ENCODE measurements at regions not wholly inside any gene's neighbourhood (a gene's known extent, or its start where the extent isn't known, plus 50 kb on each side); places are given as distances from the start of the nearest gene placed in this dataset.
"Not testable (repeated sequence)": the region's sequence is repeated elsewhere in the genome, so short reads cannot be mapped to it uniquely, and the experiment has no call there.

DNA sequence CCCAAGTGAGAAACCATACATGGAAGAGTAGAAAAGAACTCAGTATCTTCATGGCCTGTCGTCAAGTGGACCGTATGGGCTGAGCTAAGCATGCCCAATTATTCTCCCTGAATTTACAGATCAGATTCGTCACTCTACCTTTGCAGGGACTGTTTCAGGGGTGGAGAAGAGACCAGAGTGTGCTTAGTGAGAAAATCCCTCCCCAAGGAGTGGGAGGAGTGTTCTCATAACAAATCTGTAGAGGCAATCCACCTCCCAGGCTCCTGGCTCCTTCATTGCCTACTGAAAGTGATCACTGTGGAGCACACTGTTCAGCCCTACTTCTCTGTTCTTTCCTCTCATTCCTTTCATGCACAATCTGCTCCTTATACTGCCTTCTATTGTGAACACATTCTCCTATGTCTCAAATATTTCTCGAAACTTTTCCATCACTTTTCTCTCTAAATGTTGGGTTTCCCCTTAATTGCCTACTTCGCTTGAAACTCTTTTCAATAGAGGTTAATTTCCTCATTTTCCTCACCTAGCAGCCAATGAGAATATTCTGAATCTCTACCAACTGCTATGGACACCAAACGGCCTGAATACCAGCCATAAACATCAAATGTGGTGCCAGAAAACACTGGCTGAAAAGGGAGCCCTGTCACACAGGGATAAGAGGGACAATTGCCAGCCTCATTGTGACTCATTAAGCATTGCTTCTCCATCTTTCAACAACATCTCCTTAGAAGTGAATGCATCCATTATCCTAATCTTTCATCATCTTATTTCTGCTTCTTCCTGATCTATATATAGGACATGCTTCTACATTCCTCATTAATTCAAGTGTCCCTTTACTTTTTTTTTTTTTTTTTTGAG, 398.3 kb downstream of the UTRN start:
- no peak for DNase-seq (ENCODE audit: low read depth)

DNA sequence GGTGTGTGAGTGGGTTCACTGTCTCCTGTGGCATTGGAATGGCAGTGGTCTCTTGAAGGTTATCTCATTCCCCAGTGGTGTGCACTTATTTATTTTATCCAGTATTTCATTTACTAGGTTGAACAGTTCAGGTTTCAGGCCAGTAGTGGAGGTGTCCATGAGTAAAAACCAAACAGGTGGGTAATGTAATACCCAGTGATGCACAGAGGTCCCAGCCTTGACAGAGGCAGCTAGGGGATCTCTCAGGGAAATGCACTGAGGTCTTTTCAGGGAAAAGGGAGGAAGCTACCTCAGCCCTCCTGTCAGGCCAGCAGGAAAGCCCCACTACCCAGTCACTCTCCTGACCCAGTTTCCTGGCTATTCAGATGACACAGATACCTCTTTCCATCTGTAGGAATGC, 403.6 kb downstream of the UTRN start:
- no peak for DNase-seq (ENCODE audit: low read depth)

DNA sequence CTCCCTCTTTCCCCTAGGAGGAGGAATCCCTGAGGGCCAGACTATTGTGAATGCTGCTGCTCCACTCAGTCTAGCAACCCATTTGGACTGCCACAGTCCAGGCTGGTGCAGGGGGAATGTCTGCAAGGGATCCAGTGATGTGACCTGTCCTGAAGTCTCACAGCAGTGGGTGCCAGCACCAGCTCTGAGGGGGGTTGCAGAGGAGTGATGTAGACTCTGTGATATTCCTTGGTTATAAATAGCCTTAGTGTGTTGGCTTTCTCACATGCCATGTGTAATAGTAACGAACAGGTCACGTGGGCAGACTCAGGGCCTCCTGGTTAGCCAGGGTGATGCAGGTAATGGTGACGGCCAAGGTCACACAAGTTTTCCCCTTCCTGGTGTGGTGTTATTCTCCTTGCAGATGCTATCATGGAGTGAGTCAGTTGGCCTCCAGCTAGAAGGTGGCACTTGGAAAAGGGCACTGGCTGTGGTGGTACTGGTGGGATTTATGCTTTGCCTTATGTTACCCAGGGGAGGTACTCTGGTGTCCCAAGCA, 404.4 kb downstream of the UTRN start:
- no peak for DNase-seq (ENCODE audit: low read depth)

DNA sequence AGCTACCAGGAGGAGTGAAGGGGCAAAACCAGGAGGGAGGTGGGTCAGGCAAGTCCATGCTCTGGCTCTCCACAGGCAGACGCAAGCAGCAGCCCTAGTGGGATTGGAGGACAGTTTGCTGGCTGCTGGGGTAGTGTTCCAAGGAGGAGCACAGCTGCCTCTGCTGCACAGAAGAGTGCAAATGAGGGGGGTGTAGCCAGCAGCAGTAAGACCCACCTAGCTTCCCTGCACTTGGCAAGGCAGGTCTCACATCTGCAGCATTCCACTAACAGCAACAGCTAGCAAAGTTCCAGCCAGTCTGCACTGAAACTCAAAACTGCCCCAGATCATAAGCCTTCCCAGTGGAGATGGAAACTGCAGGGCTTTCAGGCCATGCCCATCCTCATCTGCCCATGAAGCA, 405.0 kb downstream of the UTRN start:
- no peak for DNase-seq (ENCODE audit: low read depth)

DNA sequence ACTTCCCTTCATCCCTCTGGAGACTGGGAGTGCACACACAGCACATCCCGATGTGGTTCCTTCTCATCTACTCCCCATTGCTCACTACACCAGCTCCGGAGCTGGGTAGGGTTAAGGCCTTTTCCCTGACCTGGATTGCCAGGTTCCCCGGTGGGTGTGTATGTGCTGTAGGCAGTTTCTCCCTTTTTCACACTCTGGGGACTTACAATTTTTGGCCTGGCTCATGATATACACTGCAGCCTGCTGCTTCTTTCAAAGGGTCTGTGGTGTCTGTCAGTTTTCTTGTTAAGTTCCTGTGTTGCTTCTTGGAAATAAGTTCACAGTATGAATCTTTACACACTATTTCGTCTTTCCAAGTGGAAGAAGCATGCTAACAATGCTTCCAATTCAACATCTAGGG, 405.5 kb downstream of the UTRN start:
- no peak for DNase-seq (ENCODE audit: low read depth)

DNA sequence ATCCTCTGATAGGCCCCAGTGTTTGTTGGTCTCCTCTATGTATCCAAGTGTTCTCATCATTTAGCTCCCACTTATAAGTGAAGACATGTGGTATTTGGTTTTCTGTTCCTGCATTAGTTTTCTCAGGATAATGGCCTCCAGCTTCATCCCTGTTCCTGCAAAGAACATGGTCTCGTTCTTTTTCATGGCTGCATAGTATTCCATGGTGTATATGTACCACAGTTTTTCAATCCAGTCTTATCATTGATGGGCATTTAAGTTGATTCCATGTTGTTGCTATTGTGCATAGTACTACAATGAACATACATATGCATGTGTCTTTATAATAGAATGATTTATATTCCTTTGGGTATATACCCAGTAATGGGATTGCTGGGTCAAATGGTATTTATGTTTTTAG, 406.9 kb downstream of the UTRN start:
- not testable (repeated sequence) for DNase-seq (ENCODE audit: low read depth)

DNA sequence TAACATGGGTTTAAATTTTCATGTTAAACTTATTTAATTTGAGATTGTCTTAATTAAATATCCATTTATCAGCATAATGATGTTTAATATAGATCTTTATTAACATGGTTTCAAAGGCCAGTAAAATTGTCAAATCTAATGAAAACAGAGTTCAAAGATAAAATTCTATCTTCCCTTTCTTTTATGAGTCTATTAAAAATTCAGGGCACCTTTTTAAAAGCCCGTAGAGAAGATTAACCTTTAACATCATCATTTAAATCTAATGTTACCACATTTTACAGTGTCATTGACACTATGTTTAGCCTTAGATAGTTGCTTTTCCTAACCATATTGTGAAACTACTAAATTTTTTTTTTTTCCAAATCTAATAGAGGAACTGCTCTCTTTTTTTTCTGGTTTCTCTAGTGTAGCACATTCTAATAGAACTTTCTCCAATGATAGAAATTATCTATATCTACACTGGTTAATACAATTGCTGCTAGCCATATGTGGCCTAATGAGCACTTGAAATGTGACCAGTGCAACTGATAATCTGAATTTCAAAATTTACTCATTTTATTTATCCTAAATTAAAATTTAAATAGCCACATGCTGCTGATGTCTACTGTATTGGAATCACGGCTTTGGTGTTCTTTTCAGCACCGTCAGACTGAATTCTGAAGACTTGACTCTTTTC, 410.9 kb downstream of the UTRN start:
- DNase-seq (ENCODE audit: low read depth), result no peak

DNA sequence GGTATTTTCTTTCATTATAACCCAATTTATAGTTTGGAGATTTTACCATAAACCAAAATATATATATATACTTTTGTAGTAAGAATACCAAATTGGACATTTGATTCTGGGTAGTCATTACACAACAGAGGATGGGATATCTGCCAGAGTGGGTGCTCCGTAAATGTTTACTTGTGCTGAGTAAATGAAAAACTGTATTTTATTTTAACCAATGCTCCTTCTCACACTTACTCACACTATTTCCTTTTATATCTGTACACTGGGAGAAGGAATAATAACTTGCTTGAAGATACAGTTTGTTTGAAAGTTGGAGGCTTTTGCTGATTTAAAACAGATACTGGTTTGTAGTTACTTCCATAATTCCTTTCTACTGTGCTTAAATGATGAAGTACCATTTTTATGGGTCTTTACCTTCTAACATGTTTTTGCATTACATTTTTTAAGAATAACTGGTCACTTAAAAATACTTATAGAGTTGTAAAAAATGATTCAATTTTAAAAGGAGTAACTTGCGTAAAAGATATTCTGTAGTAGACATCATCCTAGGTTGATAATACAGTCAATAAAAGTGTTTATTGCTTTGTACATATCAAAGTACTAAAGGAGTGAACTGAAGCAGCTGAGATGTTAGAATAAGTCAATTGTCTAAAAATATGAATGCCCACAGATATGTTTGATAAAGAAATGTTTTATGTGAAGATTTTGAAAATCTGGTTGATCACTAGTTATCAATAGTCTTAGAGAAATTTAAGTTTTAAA, 411.7 kb downstream of the UTRN start:
- DNase-seq (ENCODE audit: low read depth), result no peak

DNA sequence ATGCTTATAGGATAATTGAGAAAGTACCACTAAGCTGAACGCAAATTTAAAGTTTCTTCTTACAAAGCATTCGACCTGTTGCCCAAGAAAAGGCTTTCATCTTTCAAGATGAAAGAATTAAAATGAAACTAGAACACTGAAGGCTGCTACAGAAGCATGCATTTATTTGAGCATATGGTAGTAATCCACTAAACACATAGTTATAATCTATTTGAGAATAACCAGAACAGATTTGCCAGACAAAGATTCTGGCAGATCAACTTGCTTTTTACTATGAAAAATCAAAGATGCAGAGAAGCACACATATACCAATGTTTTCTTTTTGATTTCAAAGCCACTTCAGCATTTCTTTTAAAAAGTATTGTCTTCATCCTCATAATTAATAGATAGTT, 412.2 kb downstream of the UTRN start:
- DNase-seq (ENCODE audit: low read depth), result no peak

DNA sequence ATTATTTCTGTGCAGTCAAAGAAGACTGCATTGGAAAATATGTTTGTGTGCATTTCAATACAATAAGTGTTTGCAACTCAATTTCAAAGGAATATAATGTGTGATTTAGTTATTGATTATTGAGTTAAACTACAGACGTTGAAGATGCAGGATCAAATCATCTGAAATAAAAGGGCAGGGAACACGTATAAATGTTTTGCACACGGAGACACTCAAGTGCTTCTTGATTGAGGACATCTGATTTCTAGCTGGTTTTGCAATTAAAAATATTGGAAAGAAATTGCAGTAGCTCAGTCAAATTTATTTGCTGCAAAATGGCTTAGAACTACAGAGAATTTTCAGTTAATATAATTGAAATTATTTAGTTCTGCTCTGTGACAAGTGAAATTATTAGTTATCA, 412.7 kb downstream of the UTRN start:
- no peak for DNase-seq (ENCODE audit: low read depth)

DNA sequence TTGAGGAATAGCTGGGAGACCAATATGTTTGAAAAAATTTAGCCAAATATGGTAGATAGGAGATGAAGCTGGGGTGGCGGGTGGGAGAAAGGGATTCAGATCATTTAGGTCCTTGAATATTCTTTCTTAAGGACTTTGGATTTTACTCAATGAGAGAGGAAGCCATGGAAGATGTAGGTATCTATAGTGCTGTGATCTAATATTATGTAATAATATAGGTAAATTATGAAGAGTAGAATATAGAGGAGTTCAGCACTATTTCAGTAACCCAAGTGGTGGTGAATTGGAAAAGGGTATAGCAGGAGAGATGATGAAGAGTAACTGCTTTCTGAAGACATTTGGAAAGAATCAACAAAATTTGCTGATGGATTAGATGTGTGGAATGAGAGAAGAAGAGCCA, 417.6 kb downstream of the UTRN start:
- DNase-seq (ENCODE audit: low read depth), result no peak

DNA sequence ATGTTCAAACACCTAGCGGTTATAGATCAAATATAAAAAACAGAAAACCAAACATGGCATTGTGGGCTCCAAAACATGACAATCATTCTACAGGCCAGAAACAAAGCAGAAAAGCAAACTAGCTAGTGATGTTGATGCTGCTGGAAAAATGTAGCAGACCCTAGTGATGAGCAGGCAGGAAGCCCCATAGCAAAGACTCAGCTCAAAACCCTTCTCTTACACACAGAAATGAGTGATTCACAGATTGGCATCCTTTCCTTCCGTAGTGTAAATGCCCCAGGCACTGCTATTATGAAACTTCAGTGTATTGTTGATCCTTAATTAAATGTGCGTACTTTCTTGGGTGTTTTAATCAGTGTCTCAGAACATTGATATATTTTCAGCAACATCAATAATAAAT, 425.1 kb downstream of the UTRN start:
- DNase-seq (ENCODE audit: low read depth), result no peak

DNA sequence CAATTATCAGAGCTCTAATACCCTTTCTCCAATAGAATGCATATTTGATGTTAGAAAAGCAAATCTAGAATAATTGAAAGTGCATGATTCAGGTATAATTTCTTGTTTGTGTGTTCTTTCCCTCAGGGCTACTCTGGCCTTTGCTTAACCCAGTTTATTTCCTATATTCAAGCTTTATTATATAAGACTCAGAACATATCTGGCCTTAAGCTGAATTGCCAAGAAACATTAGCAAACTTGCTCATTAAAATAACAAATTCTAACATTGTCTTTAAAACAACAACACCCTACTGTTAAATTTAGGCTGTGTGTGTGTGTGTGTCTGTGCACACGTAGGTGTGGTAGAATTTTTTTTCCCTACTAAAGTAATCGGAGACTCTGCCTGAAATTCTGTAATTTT, 426.5 kb downstream of the UTRN start:
- no peak for DNase-seq (ENCODE audit: low read depth)

DNA sequence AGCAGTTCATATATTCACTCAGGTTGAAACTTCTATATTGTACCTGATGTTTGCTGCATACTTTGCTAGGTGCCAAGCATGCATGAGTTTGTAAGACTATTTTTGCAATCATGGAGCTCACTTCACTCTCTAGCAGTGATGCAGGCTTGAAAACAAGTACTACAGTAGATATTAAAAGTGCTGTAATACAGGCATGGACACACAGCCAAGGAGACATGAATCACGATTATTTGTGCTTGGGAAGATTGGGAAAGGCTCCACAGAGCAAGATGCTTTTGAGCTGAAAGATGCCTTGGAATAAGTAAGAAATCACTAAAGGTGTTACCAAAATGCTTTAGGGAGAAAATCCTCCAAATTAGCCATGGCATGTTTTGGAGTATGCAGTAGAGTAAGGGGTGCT, 427.4 kb downstream of the UTRN start:
- DNase-seq (ENCODE audit: low read depth), result no peak

DNA sequence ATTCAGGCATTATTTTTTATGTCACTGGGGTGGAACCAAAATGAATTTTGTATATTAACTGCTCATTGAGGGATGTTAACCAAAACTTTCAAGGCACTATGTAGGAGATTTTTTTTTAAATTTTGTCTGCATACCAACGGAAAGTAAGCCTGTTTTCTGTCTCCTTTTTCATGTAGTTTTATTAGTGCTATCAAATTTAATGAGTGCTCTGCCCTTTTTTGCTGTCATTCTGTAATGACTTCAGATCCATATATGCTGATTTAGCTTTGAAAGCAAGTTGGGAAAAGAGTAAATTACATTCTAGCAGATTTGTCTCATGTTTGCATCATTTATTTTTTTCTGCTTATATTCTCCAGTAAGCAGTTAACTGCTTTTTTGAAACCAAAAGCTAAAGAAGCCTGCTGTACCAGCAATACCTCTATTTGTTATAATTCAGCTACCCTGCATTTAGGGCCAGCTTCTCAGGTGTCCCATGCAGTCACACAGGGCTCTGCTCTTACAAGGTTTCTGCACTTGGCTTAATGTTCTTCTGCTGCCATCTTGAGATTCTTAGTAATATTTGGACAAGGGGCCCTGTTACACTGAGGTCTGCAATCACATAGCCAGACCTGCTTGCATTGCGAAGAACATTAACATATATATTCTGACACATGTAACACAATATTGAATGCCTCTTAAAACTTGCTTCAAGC, 429.0 kb downstream of the UTRN start:
- no peak for DNase-seq (ENCODE audit: low read depth)

DNA sequence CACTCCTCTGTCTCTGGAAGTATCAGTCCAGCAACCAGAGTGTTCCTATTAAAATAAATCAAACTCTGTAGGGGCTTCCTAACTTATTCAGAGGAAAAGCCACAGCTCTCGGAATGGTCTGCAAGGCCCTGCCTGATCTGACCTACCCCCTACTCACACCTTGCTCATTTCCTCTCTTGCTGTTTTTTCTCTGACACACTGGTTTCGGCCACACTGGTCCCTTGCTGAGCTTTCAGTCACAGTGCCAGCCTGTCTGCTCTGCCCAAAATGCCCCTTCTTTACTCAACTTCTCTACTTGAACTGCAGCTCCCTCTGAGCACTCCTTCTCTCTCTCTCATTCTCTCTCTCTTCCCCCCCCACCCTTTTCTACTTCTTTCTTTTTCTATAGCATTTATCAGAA, 430.2 kb downstream of the UTRN start:
- no peak for DNase-seq (ENCODE audit: low read depth)

DNA sequence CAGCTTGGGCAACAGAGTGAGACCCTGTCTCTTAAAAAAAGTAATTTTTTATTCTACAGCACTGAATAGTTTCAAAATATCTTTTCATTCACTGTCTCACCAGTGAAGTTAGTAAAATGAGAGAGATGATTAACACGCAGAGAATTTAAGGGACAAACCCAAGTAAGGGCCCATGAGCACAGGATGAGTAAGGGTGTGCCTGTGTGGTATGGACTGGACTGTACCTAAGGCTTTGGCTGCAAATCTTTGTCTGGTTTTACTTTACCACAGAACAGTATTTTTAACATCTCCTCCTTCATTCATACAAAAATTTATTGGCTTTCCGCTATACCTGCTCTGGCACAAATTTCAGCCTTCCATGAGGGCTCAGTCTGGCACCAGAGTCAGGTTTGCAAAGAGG, 433.3 kb downstream of the UTRN start:
- no peak for DNase-seq (ENCODE audit: low read depth)

DNA sequence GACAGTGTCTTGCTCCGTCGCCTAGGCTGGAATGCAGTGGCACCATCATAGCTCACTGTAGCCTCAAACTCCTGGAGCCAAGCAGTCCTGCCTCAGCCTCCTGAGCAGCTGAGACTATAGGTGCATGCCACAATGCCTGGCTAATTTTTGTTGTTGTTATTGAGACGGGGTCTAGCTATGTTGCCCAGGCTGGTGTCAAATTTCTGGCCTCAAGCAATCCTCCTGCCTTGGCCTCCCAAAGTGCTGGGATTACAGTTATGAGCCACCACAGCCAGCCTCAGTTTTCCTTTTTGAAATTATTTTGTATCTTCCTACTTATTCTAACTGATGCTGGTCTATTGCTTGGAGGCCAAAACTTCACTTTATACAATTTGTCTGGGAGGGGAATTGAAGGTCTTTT, 436.1 kb downstream of the UTRN start:
- no peak for DNase-seq (ENCODE audit: low read depth)

DNA sequence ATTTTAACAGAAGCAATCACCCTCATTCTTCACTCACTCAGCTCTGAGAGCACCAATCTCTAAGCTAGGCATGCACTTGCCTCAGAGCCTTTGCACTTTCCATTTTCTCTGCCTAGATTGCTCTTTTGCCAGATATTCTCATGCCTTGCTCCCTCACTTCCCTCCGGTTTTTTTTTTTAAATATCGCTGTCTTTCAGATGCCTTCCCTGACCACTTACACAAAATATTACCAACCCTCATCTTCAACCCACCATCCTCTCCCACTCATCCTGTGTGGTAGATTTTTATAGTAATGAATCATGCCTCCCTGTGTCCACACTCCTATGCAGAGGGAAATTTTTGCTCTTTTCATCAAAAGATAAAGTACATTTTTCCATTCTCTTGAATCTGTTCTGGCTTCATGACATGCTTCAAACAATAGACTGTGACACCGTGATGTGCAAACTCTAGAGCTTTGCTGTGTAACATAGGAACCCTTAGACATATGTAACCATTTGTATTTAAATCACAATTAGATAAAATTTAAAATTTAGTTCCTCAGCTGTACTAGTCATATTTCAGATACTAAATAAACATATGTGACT, 437.1 kb downstream of the UTRN start:
- DNase-seq (ENCODE audit: low read depth), result no peak

DNA sequence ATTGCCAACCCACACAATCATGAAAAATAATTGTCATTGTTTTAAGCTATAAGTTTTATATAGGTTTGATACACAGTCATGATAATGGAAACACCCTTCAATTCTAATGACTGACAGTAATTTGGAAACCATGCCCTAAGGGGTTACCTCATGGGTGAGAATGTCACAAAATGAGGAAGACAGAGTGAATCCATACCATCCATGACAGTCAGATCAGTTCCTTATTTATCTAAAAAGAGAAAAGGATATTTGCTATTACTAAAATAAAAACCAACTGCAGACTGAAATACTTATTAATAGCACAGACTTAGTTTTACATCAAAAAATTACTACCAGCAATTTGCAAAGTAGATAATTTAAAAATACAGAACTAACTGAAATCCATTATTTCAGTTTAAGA, 437.8 kb downstream of the UTRN start:
- no peak for DNase-seq (ENCODE audit: low read depth)

DNA sequence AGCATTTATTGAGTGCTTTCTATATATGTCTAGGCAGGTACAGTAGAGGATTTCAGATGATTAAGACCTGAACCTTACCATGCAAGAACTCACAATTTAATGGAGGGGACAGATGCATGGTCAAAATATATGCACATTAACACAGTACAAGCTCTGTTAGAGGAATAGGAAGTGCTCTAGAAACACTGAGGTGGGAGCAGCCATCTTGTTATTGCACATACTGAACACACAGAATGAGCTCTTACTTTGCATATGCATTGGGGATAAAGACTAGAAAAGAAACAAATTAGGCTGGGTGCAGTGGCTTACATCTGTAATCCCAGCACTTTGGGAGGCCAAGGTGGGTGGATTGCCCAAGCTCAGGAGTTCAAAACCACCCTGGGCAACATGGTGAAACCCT, 438.3 kb downstream of the UTRN start:
- DNase-seq (ENCODE audit: low read depth), result no peak

DNA sequence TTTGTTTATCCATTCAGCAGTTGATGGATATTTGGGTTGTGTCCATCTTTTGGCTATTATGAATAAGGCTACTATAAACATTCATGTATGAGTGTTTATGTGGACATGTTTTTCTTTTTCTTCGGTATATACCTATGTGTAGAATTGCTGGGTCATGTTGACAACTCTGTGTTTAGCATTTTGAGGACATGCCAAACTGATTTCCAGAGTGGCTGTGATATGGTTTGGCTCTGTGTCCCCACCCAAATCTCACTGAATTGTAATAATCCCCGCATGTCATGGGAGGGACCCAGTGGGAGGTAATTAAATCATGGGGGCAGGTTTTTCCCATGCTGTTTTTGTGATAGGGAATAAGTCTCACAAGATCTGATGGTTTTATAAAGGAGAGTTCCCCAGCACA, 439.7 kb downstream of the UTRN start:
- no peak for DNase-seq (ENCODE audit: low read depth)

Measured in activated T-helper 9 cell treated with anti-CD3 and anti-CD28 coated beads, Interleukin-2, amount 50 U/mL, for 16 hours (primary cell).